EH (cell line): ENCODE measurements at regions not wholly inside any gene's neighbourhood (a gene's known extent, or its start where the extent isn't known, plus 50 kb on each side); places are given as distances from the start of the nearest gene placed in this dataset.

Experiments
- DNase-seq: peaks from one replicate; pipeline ENCODE4 v3.0.0-alpha.2; 2015; ENCODE audit warnings: low read depth

GRCh38 chr2:145049475-145049874 is 529.6 kb upstream of the ZEB2 start:
- no peak for DNase-seq

- DNase-seq, result no peak
These were observed 527.6 kb upstream of the ZEB2 start for GRCh38 chr2:145047554-145047953.

GRCh38 chr2:145044491-145044890 is 524.6 kb upstream of the ZEB2 start:
- DNase-seq, result no peak

- DNase-seq, result no peak
These were observed 523.5 kb upstream of the ZEB2 start for GRCh38 chr2:145043399-145043834.

GRCh38 chr2:145041706-145042105 is 521.8 kb upstream of the ZEB2 start:
- peak; percentile 68 for DNase-seq

GRCh38 chr2:145040433-145040832 is 520.5 kb upstream of the ZEB2 start:
- no peak for DNase-seq

- peak; percentile 34 for DNase-seq
These were observed 518.2 kb upstream of the ZEB2 start for GRCh38 chr2:145038041-145038525.

GRCh38 chr2:145036421-145037011 is 516.6 kb upstream of the ZEB2 start:
- peak; percentile 66 for DNase-seq

GRCh38 chr2:145034511-145034910 is 514.6 kb upstream of the ZEB2 start:
- DNase-seq, result peak; percentile 34

- DNase-seq, result no peak
These were observed 513.5 kb upstream of the ZEB2 start for GRCh38 chr2:145033438-145033837.

- peak; percentile 48 for DNase-seq
These were observed 512.9 kb upstream of the ZEB2 start for GRCh38 chr2:145032791-145033190.

- no peak for DNase-seq
These were observed 510.0 kb upstream of the ZEB2 start for GRCh38 chr2:145029873-145030272.

GRCh38 chr2:145029081-145029480 is 509.2 kb upstream of the ZEB2 start:
- no peak for DNase-seq

- peak; percentile 37 for DNase-seq
These were observed 508.4 kb upstream of the ZEB2 start for GRCh38 chr2:145028101-145028920.

GRCh38 chr2:145026456-145027455 is 506.8 kb upstream of the ZEB2 start:
- peak; percentile 96 for DNase-seq

GRCh38 chr2:145025382-145025781 is 505.5 kb upstream of the ZEB2 start:
- peak; percentile 30 for DNase-seq

GRCh38 chr2:145023334-145023934 is 503.5 kb upstream of the ZEB2 start:
- no peak for DNase-seq

GRCh38 chr2:145022666-145023333 is 502.9 kb upstream of the ZEB2 start:
- DNase-seq, result peak; percentile 99

GRCh38 chr2:145021962-145022665 is 502.2 kb upstream of the ZEB2 start:
- DNase-seq, result peak; percentile 77

- peak; percentile 65 for DNase-seq
These were observed 500.8 kb upstream of the ZEB2 start for GRCh38 chr2:145020694-145021093.

GRCh38 chr2:145020139-145020538 is 500.2 kb upstream of the ZEB2 start:
- DNase-seq, result no peak
